ENCODE measurements at regions not wholly inside any gene's neighbourhood (a gene's known extent, or its start where the extent isn't known, plus 50 kb on each side); places are given as distances from the start of the nearest gene placed in this dataset.
A peak's percentile ranks its signal among the peaks of the same experiment; 100 is the strongest.

DNA sequence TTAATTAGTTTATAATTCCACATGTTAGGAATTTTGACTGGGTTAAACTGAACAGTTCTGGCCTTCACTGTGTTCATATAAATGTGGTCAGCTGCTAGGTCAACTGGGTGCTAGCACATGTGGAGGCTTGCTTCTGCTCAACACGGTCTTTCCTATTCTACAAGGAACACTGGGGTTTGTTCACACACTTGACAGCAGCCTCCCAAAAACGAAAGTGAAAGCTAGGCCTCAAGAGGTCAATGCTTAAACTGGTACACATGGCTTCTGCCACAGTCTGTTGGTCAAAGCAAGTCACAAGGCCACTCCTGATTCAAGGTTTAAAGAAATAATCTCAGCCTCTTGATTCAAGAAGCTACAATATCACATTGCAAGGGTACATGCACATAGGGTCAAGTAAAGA lies 126.5 kb downstream of the QDPR start:
- intact Hi-C loops (cut with DNase I), result no loop called here
- Histone ChIP-seq H3K9me3 (peaks cover 0 to 3% of the 10 kb centered on the region in 2 donors), H3K4me3 (no peak overlapping the region), H3K36me3 (no peaks in the 10 kb centered on the region), H3K27me3 (no peaks in the 10 kb centered on the region), H3K4me1 (no peaks in the 10 kb centered on the region), H3K27ac (no peak overlapping the region)
- DNase-seq (peak in 1 of 4 donors; percentile 10), ATAC-seq (peak; percentile 95)
- TF ChIP-seq, protein P1, sequence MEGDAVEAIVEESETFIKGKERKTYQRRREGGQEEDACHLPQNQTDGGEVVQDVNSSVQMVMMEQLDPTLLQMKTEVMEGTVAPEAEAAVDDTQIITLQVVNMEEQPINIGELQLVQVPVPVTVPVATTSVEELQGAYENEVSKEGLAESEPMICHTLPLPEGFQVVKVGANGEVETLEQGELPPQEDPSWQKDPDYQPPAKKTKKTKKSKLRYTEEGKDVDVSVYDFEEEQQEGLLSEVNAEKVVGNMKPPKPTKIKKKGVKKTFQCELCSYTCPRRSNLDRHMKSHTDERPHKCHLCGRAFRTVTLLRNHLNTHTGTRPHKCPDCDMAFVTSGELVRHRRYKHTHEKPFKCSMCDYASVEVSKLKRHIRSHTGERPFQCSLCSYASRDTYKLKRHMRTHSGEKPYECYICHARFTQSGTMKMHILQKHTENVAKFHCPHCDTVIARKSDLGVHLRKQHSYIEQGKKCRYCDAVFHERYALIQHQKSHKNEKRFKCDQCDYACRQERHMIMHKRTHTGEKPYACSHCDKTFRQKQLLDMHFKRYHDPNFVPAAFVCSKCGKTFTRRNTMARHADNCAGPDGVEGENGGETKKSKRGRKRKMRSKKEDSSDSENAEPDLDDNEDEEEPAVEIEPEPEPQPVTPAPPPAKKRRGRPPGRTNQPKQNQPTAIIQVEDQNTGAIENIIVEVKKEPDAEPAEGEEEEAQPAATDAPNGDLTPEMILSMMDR (IDR thresholded peaks at IDR 0.05), result no peak

GRCh38 chr4:17380347-17380746 lies 131.5 kb downstream of the QDPR start:
- no peak for ATAC-seq
- TF ChIP-seq, protein P1 (IDR thresholded peaks at IDR 0.05), result no peak
- intact Hi-C loops (cut with DNase I), result no loop called here

GRCh38 chr4:17376205-17376604 lies 135.7 kb downstream of the QDPR start:
- Histone ChIP-seq H3K9me3 (no peaks in the 10 kb centered on the region), H3K4me1 (no peaks in the 10 kb centered on the region), H3K27ac (no peak overlapping the region), H3K4me3 (no peak overlapping the region), H3K36me3 (no peaks in the 10 kb centered on the region), H3K27me3 (no peaks in the 10 kb centered on the region)
- ATAC-seq (peak; percentile 48), DNase-seq (peak in 2 of 4 donors; percentile 59 to 64)
- intact Hi-C loops (cut with DNase I), result no loop called here
- TF ChIP-seq, protein P1 (IDR thresholded peaks at IDR 0.05), result no peak

More at GRCh38 chr4:17380347-17380746, 131.5 kb downstream of the QDPR start:
- H3K4me1 ChIP-seq, result no peaks in the 10 kb centered on the region
- DNase-seq, result no peak
- no peaks in the 10 kb centered on the region for H3K27me3 ChIP-seq
- no peak overlapping the region for H3K27ac ChIP-seq
- no peaks in the 10 kb centered on the region for H3K36me3 ChIP-seq
- H3K9me3 ChIP-seq, result peaks cover 0 to 3% of the 10 kb centered on the region in 2 donors
- no peak overlapping the region for H3K4me3 ChIP-seq

DNA sequence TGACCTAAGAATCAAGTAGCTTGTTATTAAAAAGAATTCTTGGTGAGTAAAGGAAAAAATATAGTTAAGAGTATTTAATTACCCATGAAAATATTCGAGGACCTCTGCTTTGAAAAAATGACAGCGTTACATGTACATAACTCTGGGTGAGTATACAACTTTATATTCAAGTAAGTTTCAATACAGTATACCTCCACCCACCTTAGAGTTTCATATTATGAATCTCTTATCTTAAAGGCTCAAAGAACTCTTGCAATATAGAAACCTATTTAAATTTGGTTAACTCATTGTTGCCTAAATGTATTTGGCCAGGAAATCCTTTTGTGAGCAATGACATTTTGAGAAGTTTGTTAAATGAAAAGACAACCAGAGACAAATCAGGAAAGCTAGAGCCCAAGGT lies 138.2 kb downstream of the QDPR start:
- no peaks in the 10 kb centered on the region for H3K9me3 ChIP-seq
- H3K27me3 ChIP-seq, result no peaks in the 10 kb centered on the region
- H3K4me1 ChIP-seq, result no peaks in the 10 kb centered on the region
- DNase-seq, result no peak
- H3K27ac ChIP-seq, result no peak overlapping the region
- ATAC-seq, result no peak
- H3K36me3 ChIP-seq, result no peaks in the 10 kb centered on the region
- intact Hi-C loops (cut with DNase I), result no loop called here
- no peak overlapping the region for H3K4me3 ChIP-seq
- TF ChIP-seq, protein P1 (IDR thresholded peaks at IDR 0.05), result no peak

DNA sequence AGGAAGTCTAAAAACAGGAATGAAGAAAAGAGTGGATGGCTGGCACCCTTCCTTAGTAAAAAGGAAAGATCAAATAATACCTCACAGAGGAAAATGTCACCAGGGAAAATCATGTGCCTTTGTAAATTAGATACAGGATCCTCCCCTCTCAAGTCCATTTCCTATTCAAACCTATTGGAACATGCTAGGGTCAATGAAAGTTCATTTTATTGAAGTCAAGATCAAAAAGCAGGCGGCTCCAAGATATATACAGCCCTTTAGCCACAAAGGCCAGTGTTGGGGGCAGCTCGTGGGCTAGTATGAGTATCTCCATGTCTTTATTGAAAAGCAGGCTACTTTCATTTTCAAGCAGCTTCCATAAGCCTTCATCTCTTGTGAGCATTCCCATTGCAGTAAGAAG lies 141.1 kb downstream of the QDPR start:
- intact Hi-C loops (cut with DNase I), result no loop called here
- DNase-seq (no peak), ATAC-seq (no peak)
- TF ChIP-seq, protein P1 (IDR thresholded peaks at IDR 0.05), result no peak
- Histone ChIP-seq H3K27ac (no peak overlapping the region), H3K27me3 (no peaks in the 10 kb centered on the region), H3K4me3 (no peak overlapping the region), H3K4me1 (no peaks in the 10 kb centered on the region), H3K36me3 (no peaks in the 10 kb centered on the region), H3K9me3 (no peaks in the 10 kb centered on the region)
